ENCODE measurements at regions not wholly inside any gene's neighbourhood (a gene's known extent, or its start where the extent isn't known, plus 50 kb on each side); places are given as distances from the start of the nearest gene placed in this dataset.

DNA sequence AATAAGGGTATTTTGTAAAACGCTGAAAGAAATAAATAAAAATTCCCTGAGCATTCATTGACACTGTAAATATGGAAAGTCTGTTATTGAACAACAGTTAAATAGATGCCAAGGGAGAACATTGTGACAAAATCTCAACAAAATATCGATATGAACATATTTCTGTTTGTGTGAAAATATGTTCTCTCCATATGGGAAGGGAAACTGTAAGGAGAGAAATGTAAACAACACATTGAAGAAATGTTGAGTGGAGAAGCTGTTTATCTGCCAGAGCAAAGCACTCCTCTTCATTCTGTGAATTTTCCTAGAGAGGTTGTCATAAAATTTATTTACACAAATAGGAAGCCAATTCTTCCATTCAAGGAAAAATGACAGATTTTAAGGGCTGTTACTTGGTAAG lies 57.1 kb upstream of the EOMES start:
- TF ChIP-seq CTCF (IDR thresholded peaks at IDR 0.05; ENCODE audit: insufficient read depth, low read length, poor library complexity, severe bottlenecking): no peak
- no peak for DNase-seq (ENCODE audit: low read depth)
- H3K4me3 ChIP-seq (ENCODE audit: low read depth, low read length): no peak overlapping the region
- no peaks in the 10 kb centered on the region for H3K27me3 ChIP-seq (ENCODE audit: control insufficient read depth, insufficient read depth, low read length)
- no peaks in the 10 kb centered on the region for H3K36me3 ChIP-seq (ENCODE audit: control insufficient read depth, insufficient read depth, low read length)

DNA sequence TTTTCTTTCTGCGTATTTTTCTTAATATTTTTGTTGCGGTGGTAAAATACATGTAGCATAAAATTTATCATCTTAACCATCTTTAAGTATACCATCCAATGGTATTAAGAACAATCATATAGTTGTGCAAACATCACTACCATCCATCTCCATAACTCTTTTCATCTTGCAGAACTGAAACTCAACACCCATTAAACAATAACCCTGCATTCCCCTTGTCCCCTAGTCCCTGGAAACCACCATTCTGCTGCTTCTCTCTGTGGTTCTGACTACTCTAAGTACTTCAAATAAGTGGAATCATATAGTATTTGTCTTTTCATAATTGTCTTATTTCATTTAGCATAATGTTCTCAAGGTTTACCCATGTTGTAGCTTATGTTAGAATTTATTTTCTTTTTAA lies 67.3 kb upstream of the EOMES start:
- Histone ChIP-seq H3K27me3 (ENCODE audit: control insufficient read depth, insufficient read depth, low read length) (no peaks in the 10 kb centered on the region), H3K4me3 (ENCODE audit: low read depth, low read length) (no peak overlapping the region), H3K36me3 (ENCODE audit: control insufficient read depth, insufficient read depth, low read length) (no peaks in the 10 kb centered on the region)
- no peak for DNase-seq (ENCODE audit: low read depth)
- TF ChIP-seq CTCF (IDR thresholded peaks at IDR 0.05; ENCODE audit: insufficient read depth, low read length, poor library complexity, severe bottlenecking): no peak

- Histone ChIP-seq H3K4me3 (ENCODE audit: low read depth, low read length) (no peak overlapping the region), H3K27me3 (ENCODE audit: control insufficient read depth, insufficient read depth, low read length) (no peaks in the 10 kb centered on the region), H3K36me3 (ENCODE audit: control insufficient read depth, insufficient read depth, low read length) (no peaks in the 10 kb centered on the region)
- no peak for TF ChIP-seq CTCF (IDR thresholded peaks at IDR 0.05; ENCODE audit: insufficient read depth, low read length, poor library complexity, severe bottlenecking)
- no peak for DNase-seq (ENCODE audit: low read depth)
Observed at GRCh38 chr3:27791956-27792355, 69.8 kb upstream of the EOMES start.

GRCh38 chr3:27792869-27793268 lies 70.7 kb upstream of the EOMES start:
- no peaks in the 10 kb centered on the region for H3K36me3 ChIP-seq (ENCODE audit: control insufficient read depth, insufficient read depth, low read length)
- DNase-seq (ENCODE audit: low read depth): no peak
- no peak overlapping the region for H3K4me3 ChIP-seq (ENCODE audit: low read depth, low read length)
- no peaks in the 10 kb centered on the region for H3K27me3 ChIP-seq (ENCODE audit: control insufficient read depth, insufficient read depth, low read length)
- TF ChIP-seq CTCF (IDR thresholded peaks at IDR 0.05; ENCODE audit: insufficient read depth, low read length, poor library complexity, severe bottlenecking): no peak

DNA sequence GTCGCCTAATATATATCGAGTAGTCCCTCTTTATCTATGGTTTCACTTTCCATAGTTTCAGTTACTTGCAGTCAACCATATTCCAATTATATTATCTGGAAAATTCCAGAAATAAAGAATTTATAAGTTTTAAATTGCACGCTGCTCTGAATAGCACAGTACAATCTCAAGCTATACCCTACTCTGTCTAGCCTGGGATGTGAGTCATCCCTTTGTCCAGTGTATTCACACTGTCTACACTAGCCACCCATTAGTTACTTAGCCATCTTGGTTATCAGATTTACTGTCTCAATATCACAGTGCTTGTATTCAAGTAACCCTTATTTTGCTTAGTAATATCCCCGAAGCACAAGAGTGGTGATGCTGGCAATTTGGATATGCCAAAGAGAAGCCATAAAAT lies 72.1 kb upstream of the EOMES start:
- TF ChIP-seq CTCF (IDR thresholded peaks at IDR 0.05; ENCODE audit: insufficient read depth, low read length, poor library complexity, severe bottlenecking): no peak
- no peaks in the 10 kb centered on the region for H3K27me3 ChIP-seq (ENCODE audit: control insufficient read depth, insufficient read depth, low read length)
- no peak overlapping the region for H3K4me3 ChIP-seq (ENCODE audit: low read depth, low read length)
- DNase-seq (ENCODE audit: low read depth): no peak
- no peaks in the 10 kb centered on the region for H3K36me3 ChIP-seq (ENCODE audit: control insufficient read depth, insufficient read depth, low read length)

DNA sequence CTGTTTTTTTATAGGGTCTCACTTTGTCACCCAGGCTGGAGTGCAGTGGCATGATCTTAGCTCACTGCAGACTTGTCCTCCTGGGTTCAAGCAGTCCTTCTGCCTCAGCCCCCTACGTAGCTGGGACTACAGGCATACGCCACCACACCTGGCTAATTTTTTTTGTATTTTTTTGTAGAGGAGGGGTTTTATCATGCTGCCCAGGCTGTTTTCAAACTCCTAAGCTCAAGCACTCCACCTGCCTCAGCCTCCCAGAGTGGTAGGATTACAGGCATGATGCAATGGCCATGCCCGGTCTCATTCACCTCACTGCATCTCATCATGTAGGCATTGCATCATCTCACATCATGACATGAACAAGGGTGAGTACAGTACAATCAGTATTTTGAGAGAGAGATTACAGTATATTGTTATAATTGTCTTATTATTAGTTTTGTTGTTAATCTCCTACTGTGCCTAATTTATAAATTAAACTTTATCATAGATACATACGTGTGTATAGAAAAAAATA lies 74.3 kb upstream of the EOMES start:
- no peak for DNase-seq (ENCODE audit: low read depth)
- no peak overlapping the region for H3K4me3 ChIP-seq (ENCODE audit: low read depth, low read length)
- no peaks in the 10 kb centered on the region for H3K36me3 ChIP-seq (ENCODE audit: control insufficient read depth, insufficient read depth, low read length)
- no peaks in the 10 kb centered on the region for H3K27me3 ChIP-seq (ENCODE audit: control insufficient read depth, insufficient read depth, low read length)
- no peak for TF ChIP-seq CTCF (IDR thresholded peaks at IDR 0.05; ENCODE audit: insufficient read depth, low read length, poor library complexity, severe bottlenecking)
